Panc1 (cell line): ENCODE measurements at regions not wholly inside any gene's neighbourhood (a gene's known extent, or its start where the extent isn't known, plus 50 kb on each side); places are given as distances from the start of the nearest gene placed in this dataset.

Experiments used
- ATAC-seq: fragments of 200-7000 bp; cut with Tn5 transposase; 2 replicates; pipeline ENCODE4 v1.9.1; 2020; ENCODE audit warnings: mild to moderate bottlenecking, moderate library complexity
- BruUV-seq: library from RNA; stranded (reverse); fragments of 400-500 nt; replicated peaks from 2 replicates; lab custom pipeline; 2021; lab: Mats Ljungman, UMichigan
- CTCF ChIA-PET: fragments of 300-600 bp; sonication (Branson Sonifier 250); formaldehyde crosslinking; loops from one replicate; lab custom pipeline; 2022; ENCODE audit warnings: antibody characterized with exemption; lab: Charles Lee
- POLR2A ChIA-PET: fragments of 300-600 bp; sonication (Branson Sonifier 250); formaldehyde crosslinking; loops from one replicate; lab custom pipeline; 2022; ENCODE audit warnings: antibody characterized with exemption; lab: Charles Lee
- DNase-seq: peaks from one replicate; pipeline ENCODE4 v3.0.0-alpha.2; 2010; ENCODE audit warnings: low read depth, low spot score
- H3K27ac ChIP-seq: 2 replicates; pipeline ENCODE4 v1.5.1; 2011; ENCODE audit warnings: mild to moderate bottlenecking, low read length, inconsistent platforms
- H3K27me3 ChIP-seq: fragments of 200-500 bp; sonication (Bioruptor generic); 2 replicates; pipeline ENCODE4 v1.6.0; 2014; ENCODE audit warnings: low read length, inconsistent platforms; ENCODE audit not compliant: control insufficient read depth, insufficient read depth
- H3K36me3 ChIP-seq: fragments of 200-500 bp; sonication (Bioruptor generic); 2 replicates; pipeline ENCODE4 v1.5.1; 2014; ENCODE audit warnings: inconsistent platforms, mild to moderate bottlenecking, low read length, moderate library complexity; ENCODE audit not compliant: control insufficient read depth, insufficient read depth
- H3K4me1 ChIP-seq: 2 replicates; pipeline ENCODE4 v1.5.1; 2011; ENCODE audit warnings: inconsistent platforms, mild to moderate bottlenecking, low read length, moderate library complexity; ENCODE audit not compliant: control insufficient read depth, insufficient read depth
- H3K4me3 ChIP-seq, 2 experiments: 2 replicates each; pipeline ENCODE4 v1.5.1; 2011 to 2012; ENCODE audit warnings: low read depth in 2 of 2, low read length in 2 of 2, mild to moderate bottlenecking in 2 of 2, inconsistent platforms in 1 of 2, moderate library complexity in 1 of 2
- H3K9me3 ChIP-seq: fragments of 200-500 bp; sonication (Bioruptor generic); 2 replicates; pipeline ENCODE4 v1.5.1; 2014; ENCODE audit warnings: low read depth, mild to moderate bottlenecking, inconsistent platforms, low read length, moderate library complexity; ENCODE audit not compliant: control insufficient read depth, insufficient read depth
- POLR2AphosphoS5 ChIP-seq: IDR thresholded peaks from 2 replicates; pipeline ENCODE4 v1.6.1; 2012; ENCODE audit warnings: mild to moderate bottlenecking, low read depth, low read length, moderate library complexity
- REST ChIP-seq, 2 experiments: IDR thresholded peaks; 2 replicates each; pipeline ENCODE4 v1.6.1; 2011 to 2012; ENCODE audit warnings: low read depth in 2 of 2, control low read depth in 1 of 2, low read length in 1 of 2, mild to moderate bottlenecking in 1 of 2, moderate library complexity in 1 of 2; ENCODE audit not compliant: insufficient read depth in 1 of 2
- SIN3A ChIP-seq: IDR thresholded peaks from 2 replicates; pipeline ENCODE4 v1.6.1; 2012; ENCODE audit warnings: low read depth, mild to moderate bottlenecking, low read length, moderate library complexity, borderline replicate concordance; ENCODE audit not compliant: insufficient read depth
- TCF7L2 ChIP-seq: IDR thresholded peaks from 2 replicates; pipeline ENCODE4 v1.6.1; 2011; ENCODE audit warnings: mild to moderate bottlenecking, low read depth, low read length, inconsistent platforms
- in situ Hi-C: cut with HindIII; loops from 2 replicates; pipeline ENCODE4 v1.10.0; 2016; ENCODE audit warnings: low sequenced_read_pairs, low pct_unique_long_range_greater_than_20kb
- intact Hi-C: fragments of 100-400 bp; cut with micrococcal nuclease; formaldehyde crosslinking; loops from one replicate; pipeline ENCODE4 v1.10.0; 2022; ENCODE audit not compliant: unreplicated experiment
- TF ChIP-seq, protein P1 (sequence below): fragments of 450-650 bp; IDR thresholded peaks from 2 replicates; pipeline ENCODE4 v1.5.1; 2017; ENCODE audit warnings: mild to moderate bottlenecking

GRCh38 chr15:96393209-96393513, 62.7 kb downstream of the NR2F2 start:
- BruUV-seq: no TSS peak

DNA sequence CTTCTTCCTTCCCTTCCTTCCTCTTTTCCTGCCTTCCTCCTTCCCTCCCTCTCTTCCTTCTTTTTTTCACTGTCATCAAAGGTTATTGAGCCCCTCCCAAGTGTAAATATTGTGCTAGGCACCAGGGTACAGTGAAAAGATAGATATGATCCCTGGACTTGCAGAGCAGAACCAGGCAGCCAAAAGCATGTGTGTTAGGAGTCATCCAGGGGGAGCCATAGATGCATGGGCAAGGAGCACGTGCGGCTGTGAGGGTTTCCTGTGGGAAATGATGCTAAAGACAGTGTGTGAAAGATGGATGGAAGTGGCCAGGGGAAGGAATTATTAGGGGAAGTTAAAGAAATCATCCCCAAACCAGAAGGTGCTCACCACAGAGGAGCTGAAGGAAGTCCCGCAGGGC, 65.2 kb downstream of the NR2F2 start:
- ChIA-PET CTCF (no interaction called here), POLR2A (no interaction called here)
- intact Hi-C loops: no loop called here

More at GRCh38 chr15:96393209-96393513, 62.7 kb downstream of the NR2F2 start:
- Histone ChIP-seq H3K4me3 (no peak overlapping the region), H3K27ac (no peak overlapping the region), H3K9me3 (no peaks in the 10 kb centered on the region), H3K4me1 (no peaks in the 10 kb centered on the region), H3K27me3 (no peaks in the 10 kb centered on the region), H3K36me3 (no peaks in the 10 kb centered on the region)
- DNase-seq (no peak), ATAC-seq (no peak)
- in situ Hi-C loops: no loop called here
- CTCF ChIA-PET: no interaction called here
- intact Hi-C loops: no loop called here
- POLR2A ChIA-PET: no interaction called here
- TF ChIP-seq REST (IDR thresholded peaks at IDR 0.05; ENCODE audit: insufficient read depth in 1 of 2, low read depth in 2 of 2, low read length in 1 of 2): no peak
- TF ChIP-seq POLR2AphosphoS5: no peak

More for the DNA sequence above, 65.2 kb downstream of the NR2F2 start:
- no peak overlapping the region for H3K4me3 ChIP-seq
- no peaks in the 10 kb centered on the region for H3K9me3 ChIP-seq
- H3K27ac ChIP-seq: no peak overlapping the region
- no peaks in the 10 kb centered on the region for H3K4me1 ChIP-seq
- no peaks in the 10 kb centered on the region for H3K27me3 ChIP-seq
- no peaks in the 10 kb centered on the region for H3K36me3 ChIP-seq
- no TSS peak for BruUV-seq
- no peak for TF ChIP-seq REST (IDR thresholded peaks at IDR 0.05; ENCODE audit: insufficient read depth in 1 of 2, low read depth in 2 of 2, low read length in 1 of 2)
- no peak for TF ChIP-seq TCF7L2
- no peak for TF ChIP-seq POLR2AphosphoS5
- TF ChIP-seq SIN3A: no peak
- TF ChIP-seq, protein P1, sequence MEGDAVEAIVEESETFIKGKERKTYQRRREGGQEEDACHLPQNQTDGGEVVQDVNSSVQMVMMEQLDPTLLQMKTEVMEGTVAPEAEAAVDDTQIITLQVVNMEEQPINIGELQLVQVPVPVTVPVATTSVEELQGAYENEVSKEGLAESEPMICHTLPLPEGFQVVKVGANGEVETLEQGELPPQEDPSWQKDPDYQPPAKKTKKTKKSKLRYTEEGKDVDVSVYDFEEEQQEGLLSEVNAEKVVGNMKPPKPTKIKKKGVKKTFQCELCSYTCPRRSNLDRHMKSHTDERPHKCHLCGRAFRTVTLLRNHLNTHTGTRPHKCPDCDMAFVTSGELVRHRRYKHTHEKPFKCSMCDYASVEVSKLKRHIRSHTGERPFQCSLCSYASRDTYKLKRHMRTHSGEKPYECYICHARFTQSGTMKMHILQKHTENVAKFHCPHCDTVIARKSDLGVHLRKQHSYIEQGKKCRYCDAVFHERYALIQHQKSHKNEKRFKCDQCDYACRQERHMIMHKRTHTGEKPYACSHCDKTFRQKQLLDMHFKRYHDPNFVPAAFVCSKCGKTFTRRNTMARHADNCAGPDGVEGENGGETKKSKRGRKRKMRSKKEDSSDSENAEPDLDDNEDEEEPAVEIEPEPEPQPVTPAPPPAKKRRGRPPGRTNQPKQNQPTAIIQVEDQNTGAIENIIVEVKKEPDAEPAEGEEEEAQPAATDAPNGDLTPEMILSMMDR: no peak
- ATAC-seq: peak; percentile 56; the same call in 1 of the 2 replicates
- no peak for DNase-seq
- in situ Hi-C loops: no loop called here
